IMR-90 (cell line): ENCODE measurements at regions not wholly inside any gene's neighbourhood (a gene's known extent, or its start where the extent isn't known, plus 50 kb on each side); places are given as distances from the start of the nearest gene placed in this dataset.

Source experiments
- BHLHE40 ChIP-seq: fragments of 150-350 bp; IDR thresholded peaks from 2 replicates; pipeline ENCODE4 v1.6.1; 2016; ENCODE audit warnings: mild to moderate bottlenecking, low read depth, low read length
- CEBPB ChIP-seq: IDR thresholded peaks from 2 replicates; pipeline ENCODE4 v1.6.1; 2012; ENCODE audit warnings: low read depth, low read length, improper control_type of control experiment
- CHD1 ChIP-seq: IDR thresholded peaks from 2 replicates; pipeline ENCODE4 v1.6.1; 2012; ENCODE audit warnings: low read depth, low read length, improper control_type of control experiment
- CTCF ChIP-seq: conservative IDR thresholded peaks from 2 replicates; pipeline ENCODE4 v1.5.1; 2012; ENCODE audit warnings: mild to moderate bottlenecking, low read depth, low read length, improper control_type of control experiment
- FOS ChIP-seq: fragments of 150-350 bp; IDR thresholded peaks from 2 replicates; pipeline ENCODE4 v1.6.1; 2016; ENCODE audit warnings: low read depth, low read length
- MAFK ChIP-seq: IDR thresholded peaks from 2 replicates; pipeline ENCODE4 v1.6.1; 2012; ENCODE audit warnings: low read depth, low read length, improper control_type of control experiment
- MXI1 ChIP-seq: IDR thresholded peaks from 2 replicates; pipeline ENCODE4 v1.6.1; 2012; ENCODE audit warnings: low read depth, mild to moderate bottlenecking, low read length, moderate library complexity, borderline replicate concordance
- NFE2L2 ChIP-seq: fragments of 150-350 bp; IDR thresholded peaks from 2 replicates; pipeline ENCODE4 v1.6.1; 2016; ENCODE audit warnings: low read depth, mild to moderate bottlenecking, low read length
- POLR2A ChIP-seq: IDR thresholded peaks from 2 replicates; pipeline ENCODE4 v1.6.1; 2012; ENCODE audit warnings: mild to moderate bottlenecking, low read depth, low read length
- RAD21 ChIP-seq: IDR thresholded peaks from 2 replicates; pipeline ENCODE4 v1.6.1; 2012; ENCODE audit warnings: low read length, improper control_type of control experiment
- RFX5 ChIP-seq: IDR thresholded peaks from 2 replicates; pipeline ENCODE4 v1.8.0; 2012; ENCODE audit warnings: low read depth, mild to moderate bottlenecking, low read length, moderate library complexity
- SMC3 ChIP-seq: fragments of 150-350 bp; IDR thresholded peaks from 2 replicates; pipeline ENCODE4 v1.6.1; 2016; ENCODE audit warnings: low read depth, mild to moderate bottlenecking, antibody characterized with exemption, low read length, moderate library complexity
- USF2 ChIP-seq: fragments of 150-350 bp; IDR thresholded peaks from 2 replicates; pipeline ENCODE4 v1.6.1; 2017; ENCODE audit warnings: mild to moderate bottlenecking, antibody characterized with exemption, low read length, low read depth

DNA sequence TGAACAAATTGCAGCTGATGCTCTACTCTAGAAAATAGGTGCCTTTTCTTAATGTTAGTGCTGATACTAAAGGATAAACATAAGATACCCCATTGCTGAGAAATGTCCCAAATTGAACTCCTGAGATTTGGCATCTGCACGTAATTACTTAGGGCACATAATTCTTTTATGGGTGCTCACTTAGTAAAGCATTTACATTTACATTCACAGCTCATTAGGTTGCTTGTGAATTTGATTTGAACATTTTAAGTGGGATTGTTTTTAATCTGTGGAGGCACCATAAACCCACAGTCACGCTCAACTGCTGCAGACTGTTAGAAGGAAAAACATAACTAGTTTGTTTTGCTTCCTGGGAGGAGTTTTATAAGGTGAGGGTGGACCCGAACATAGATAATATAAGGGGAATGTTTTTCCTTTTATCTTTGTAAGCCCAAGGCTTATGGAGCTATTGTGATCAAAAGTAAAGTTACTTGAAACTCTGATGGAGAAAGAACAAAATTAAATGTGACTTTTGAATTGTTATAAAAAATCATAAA lies 560.8 kb downstream of the REEP3 start:
- TF ChIP-seq RFX5 (no peak), POLR2A (no peak), CEBPB (no peak), CTCF (no peak), MAFK (no peak), SMC3 (no peak), NFE2L2 (no peak), BHLHE40 (no peak), RAD21 (no peak), FOS (no peak), MXI1 (no peak), USF2 (no peak), CHD1 (no peak)
